Fibroblast of pulmonary artery (primary cell): ENCODE measurements at regions not wholly inside any gene's neighbourhood (a gene's known extent, or its start where the extent isn't known, plus 50 kb on each side); places are given as distances from the start of the nearest gene placed in this dataset.

Experiments
- DNase-seq: peaks from one replicate; pipeline ENCODE4 v3.0.0-alpha.2; 2010; ENCODE audit warnings: low read depth
- H3K4me3 ChIP-seq: replicated peaks from 2 replicates; pipeline ENCODE4 v1.5.1; 2011; ENCODE audit warnings: low read depth, mild to moderate bottlenecking, control low read depth, low read length, moderate library complexity
- TF ChIP-seq, protein P1 (sequence below): IDR thresholded peaks from 2 replicates; pipeline ENCODE4 v1.5.1; 2011; ENCODE audit warnings: mild to moderate bottlenecking, control low read depth, low read length, inconsistent platforms; ENCODE audit errors: missing control alignments

DNA sequence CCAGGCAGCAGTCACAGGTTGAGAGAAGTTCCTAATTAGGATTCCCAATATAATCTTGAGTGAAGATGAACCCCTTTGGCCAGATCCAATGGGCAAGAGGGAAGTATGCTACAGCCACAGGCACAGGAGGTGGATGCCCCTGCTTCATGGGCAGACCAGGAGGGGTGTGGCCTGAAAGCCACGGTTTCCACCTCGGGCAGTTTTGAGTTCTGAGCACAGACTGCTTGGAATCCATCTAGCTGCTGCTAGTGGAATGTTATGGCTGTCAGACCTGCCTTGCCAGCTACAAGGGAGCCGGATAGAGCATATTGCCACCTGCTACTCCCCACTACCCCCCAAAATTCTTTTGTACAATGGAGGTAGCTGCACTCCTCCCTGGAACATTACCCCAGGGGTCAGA is 672.9 kb downstream of the HACE1 start:
- no peak overlapping the region for H3K4me3 ChIP-seq
- no peak for DNase-seq
- TF ChIP-seq, protein P1, sequence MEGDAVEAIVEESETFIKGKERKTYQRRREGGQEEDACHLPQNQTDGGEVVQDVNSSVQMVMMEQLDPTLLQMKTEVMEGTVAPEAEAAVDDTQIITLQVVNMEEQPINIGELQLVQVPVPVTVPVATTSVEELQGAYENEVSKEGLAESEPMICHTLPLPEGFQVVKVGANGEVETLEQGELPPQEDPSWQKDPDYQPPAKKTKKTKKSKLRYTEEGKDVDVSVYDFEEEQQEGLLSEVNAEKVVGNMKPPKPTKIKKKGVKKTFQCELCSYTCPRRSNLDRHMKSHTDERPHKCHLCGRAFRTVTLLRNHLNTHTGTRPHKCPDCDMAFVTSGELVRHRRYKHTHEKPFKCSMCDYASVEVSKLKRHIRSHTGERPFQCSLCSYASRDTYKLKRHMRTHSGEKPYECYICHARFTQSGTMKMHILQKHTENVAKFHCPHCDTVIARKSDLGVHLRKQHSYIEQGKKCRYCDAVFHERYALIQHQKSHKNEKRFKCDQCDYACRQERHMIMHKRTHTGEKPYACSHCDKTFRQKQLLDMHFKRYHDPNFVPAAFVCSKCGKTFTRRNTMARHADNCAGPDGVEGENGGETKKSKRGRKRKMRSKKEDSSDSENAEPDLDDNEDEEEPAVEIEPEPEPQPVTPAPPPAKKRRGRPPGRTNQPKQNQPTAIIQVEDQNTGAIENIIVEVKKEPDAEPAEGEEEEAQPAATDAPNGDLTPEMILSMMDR: no peak

DNA sequence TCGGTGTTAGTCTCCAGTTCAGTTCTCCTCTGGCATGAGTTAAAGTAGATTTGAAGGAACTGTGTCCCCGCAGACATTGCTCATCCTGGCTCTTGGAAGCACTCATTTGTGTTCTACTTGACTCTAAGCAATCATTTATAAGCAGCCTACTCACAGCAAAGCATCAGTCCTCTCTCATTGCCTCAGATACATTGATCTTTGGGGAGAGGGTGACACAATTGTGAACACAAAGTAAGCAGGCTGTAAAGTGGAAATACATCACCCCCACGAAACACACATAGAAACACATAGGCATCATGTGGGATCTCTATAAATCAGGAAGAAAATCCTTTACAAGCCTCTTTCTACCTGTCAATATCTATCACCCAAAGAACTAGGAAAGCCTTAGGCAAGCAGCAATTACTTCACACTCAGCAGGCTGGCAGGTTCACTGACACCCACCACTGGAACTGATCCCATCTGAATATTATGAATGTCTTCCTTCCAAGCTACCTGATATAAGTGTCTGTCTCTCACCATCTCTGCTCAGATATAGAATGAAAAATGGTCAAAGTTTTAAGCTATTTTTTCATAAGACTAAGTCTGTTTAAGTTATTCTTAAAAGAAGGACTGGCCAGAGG is 675.8 kb downstream of the HACE1 start:
- H3K4me3 ChIP-seq: no peak overlapping the region
- DNase-seq: no peak
- TF ChIP-seq, protein P1: no peak

DNA sequence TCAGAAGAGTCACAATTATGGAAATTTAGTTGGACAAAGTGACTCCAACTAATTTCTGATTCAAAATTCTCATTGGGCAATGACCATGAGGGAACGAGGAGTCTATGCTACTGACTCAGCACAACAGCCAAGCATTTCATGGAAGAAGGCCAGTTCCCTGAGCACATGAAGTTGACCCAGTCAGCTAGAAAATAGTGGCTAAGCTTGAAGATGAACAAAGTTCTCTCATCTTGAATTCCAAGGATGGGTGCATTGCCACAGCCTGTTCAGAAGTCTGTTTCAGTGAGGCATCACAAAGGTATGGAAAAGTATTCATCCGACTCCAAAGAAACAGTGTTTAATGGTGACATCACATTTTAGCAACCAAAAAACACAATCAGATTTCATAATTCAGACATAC is 676.9 kb downstream of the HACE1 start:
- TF ChIP-seq, protein P1: no peak
- no peak overlapping the region for H3K4me3 ChIP-seq
- DNase-seq: peak; percentile 40

DNA sequence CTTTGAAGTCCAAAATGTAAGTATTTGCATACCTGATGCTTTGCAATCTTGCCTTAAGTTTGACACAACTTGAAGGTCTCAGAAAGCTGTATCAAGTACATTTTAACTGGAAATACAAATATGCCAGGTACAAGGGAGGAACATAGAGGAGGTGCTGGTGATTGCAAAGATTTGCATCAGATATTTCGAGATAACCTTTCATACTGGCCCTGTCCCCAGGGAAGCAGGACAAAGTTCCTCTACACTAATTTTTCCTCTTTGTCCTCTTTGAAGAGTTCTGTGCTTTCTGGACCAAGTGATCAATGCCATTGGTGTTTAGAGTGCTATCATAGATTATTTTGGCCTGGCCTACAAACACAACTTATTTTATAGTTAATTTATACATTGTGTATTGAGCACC is 686.1 kb downstream of the HACE1 start:
- TF ChIP-seq, protein P1: no peak
- DNase-seq: no peak
- no peak overlapping the region for H3K4me3 ChIP-seq

DNA sequence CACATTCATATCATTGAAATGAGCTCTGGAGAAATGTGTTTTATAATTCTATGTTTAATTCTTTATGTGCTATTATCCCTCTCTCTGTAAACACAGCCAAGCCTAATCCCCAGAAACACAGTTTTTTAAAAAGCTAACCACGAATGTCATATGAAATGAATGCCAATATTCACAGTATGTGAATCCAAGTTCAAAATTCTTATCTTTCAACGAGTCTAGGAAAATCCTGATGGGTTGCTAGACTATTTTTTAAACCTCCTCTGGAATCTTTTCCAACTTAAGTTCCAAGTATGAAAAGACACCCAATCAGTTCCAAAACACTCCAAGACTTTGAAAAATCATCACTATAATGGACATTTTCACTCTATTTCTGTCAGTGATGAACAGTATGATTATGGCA is 689.3 kb downstream of the HACE1 start:
- no peak overlapping the region for H3K4me3 ChIP-seq
- no peak for DNase-seq
- TF ChIP-seq, protein P1: no peak

DNA sequence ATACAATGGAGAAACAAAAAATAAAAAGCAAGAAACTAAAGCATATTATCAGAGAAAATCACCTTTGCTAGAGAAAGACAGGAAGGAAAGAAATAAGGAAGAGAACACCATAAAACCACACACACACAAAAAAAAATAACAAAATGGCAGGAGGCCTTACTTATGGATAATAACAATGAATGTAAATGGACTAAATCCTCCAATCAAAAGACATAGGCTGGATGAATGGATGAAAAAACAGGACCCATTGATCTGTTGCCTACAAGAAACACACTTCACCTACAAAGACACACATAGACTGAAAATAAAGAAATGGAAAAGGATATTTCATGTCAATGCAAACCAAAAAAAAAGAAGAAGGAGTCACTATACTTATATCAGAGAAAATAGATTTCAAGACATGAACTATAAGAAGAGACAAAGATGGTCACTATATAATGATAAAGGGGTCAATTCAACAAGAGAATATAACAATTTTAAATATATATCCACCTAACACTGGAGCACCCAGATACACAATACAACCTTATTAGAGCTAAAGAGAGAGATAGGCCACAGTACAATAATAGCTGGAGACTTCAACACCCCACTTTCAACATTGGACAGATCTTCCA is 693.6 kb downstream of the HACE1 start:
- TF ChIP-seq, protein P1: no peak
- no peak overlapping the region for H3K4me3 ChIP-seq
- no peak for DNase-seq
